Natural killer cell (primary cell): ENCODE measurements at regions not wholly inside any gene's neighbourhood (a gene's known extent, or its start where the extent isn't known, plus 50 kb on each side); places are given as distances from the start of the nearest gene placed in this dataset.

Source experiments
- ATAC-seq, 3 donors: fragments of 150-1000 bp in 2 of 3; fragments of 200-7000 bp in 1 of 3; cut with Tn5 transposase; 1 replicate in 1 of 3; 2 replicates in 2 of 3; pipeline ENCODE4 v1.10.0; 2021; ENCODE audit warnings: mild to moderate bottlenecking in 2 of 3, moderate library complexity in 2 of 3
- DNase-seq, 2 donors: peaks; one replicate each; pipeline versions ENCODE4 v3.0.0 to v3.0.0-alpha.2; 2013 to 2021; ENCODE audit warnings: mixed read lengths in 1 of 2
- H3K27ac ChIP-seq: one replicate; pipeline ENCODE4 v1.5.1; 2013; ENCODE audit warnings: mild to moderate bottlenecking, low read length
- H3K27me3 ChIP-seq: one replicate; pipeline ENCODE4 v1.6.1; 2013; ENCODE audit warnings: low read length; ENCODE audit not compliant: control insufficient read depth, insufficient read depth
- H3K36me3 ChIP-seq: one replicate; pipeline ENCODE4 v1.6.1; 2013; ENCODE audit warnings: low read length; ENCODE audit not compliant: control insufficient read depth, insufficient read depth
- H3K4me1 ChIP-seq: one replicate; pipeline ENCODE4 v1.6.1; 2013; ENCODE audit warnings: low read length; ENCODE audit not compliant: control insufficient read depth, insufficient read depth
- H3K4me3 ChIP-seq: one replicate; pipeline ENCODE4 v1.5.1; 2013; ENCODE audit warnings: low read length
- H3K9me3 ChIP-seq: one replicate; pipeline ENCODE4 v1.6.1; 2013; ENCODE audit warnings: low read length; ENCODE audit not compliant: control insufficient read depth, insufficient read depth
- H3K27ac Mint-ChIP-seq, 2 donors: one replicate each; pipeline ENCODE4 v1.8.0; 2022; ENCODE audit warnings: mild to moderate bottlenecking in 2 of 2, mixed read lengths in 2 of 2, moderate library complexity in 1 of 2
- H3K27me3 Mint-ChIP-seq, 2 donors: one replicate each; pipeline ENCODE4 v1.8.0; 2022; ENCODE audit warnings: low read depth in 2 of 2, mixed read lengths in 2 of 2
- H3K36me3 Mint-ChIP-seq: one replicate; pipeline ENCODE4 v1.8.0; 2022; ENCODE audit warnings: mixed read lengths
- H3K4me1 Mint-ChIP-seq, 2 donors: one replicate each; pipeline ENCODE4 v1.8.0; 2022; ENCODE audit warnings: mixed read lengths in 2 of 2
- H3K4me3 Mint-ChIP-seq: one replicate; pipeline ENCODE4 v1.8.0; 2022; ENCODE audit warnings: mild to moderate bottlenecking, moderate library complexity, mixed read lengths
- H3K9me3 Mint-ChIP-seq, 2 donors: one replicate each; pipeline ENCODE4 v1.8.0; 2022; ENCODE audit warnings: mixed read lengths in 2 of 2
- CTCF ChIP-seq: fragments of 200-600 bp; IDR thresholded peaks from one replicate; pipeline ENCODE4 v1.8.0; 2022; ENCODE audit warnings: antibody characterized with exemption
- WGBS: methylation state at CpG from one replicate; pipeline ENCODE4 v1.1.7; 2013; ENCODE audit warnings: missing lambda C conversion rate; ENCODE audit not compliant: insufficient coverage; 5-methylcytosine and 5-hydroxymethylcytosine counted together
- intact Hi-C: fragments of 100-400 bp; cut with micrococcal nuclease; formaldehyde crosslinking; loops from one replicate; pipeline ENCODE4 v1.14.2; 2022

DNA sequence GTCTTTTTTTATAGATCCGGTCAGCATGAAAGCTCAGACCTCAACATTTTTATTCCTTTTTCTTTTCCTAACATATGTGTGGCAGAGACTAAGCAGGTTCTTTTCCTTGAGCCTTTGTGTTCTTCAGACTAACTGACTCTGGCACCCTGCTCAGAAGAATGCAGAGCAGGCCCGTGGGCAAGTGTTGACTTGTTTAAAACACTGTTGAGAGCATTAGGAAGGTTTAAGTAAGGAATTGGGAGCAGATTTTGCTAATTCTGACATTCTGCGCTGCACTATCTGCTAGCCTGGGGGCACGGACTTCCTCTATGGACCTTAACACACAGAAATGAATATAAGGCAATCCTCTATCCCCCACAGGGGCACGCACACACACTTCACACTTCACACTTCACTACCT lies 182.5 kb upstream of the PIK3R1 start:
- Mint-ChIP-seq H3K27me3 (peaks cover 5 to 8% of the 10 kb centered on the region in 2 donors), H3K9me3 (no peaks in the 10 kb centered on the region), H3K27ac (no peak overlapping the region), H3K4me1 (peaks cover 0 to 6% of the 10 kb centered on the region in 2 donors), H3K4me3 (no peak overlapping the region), H3K36me3 (no peaks in the 10 kb centered on the region)
- DNase-seq, result no peak
- intact Hi-C loops, result no loop called here
- Histone ChIP-seq H3K9me3 (no peaks in the 10 kb centered on the region), H3K4me1 (no peaks in the 10 kb centered on the region), H3K4me3 (no peak overlapping the region), H3K36me3 (no peaks in the 10 kb centered on the region), H3K27me3 (peaks cover 5% of the 10 kb centered on the region), H3K27ac (no peak overlapping the region)
- WGBS, result 92% methylated on average over 4 of the region's 5 CpGs
- peak in 1 of 3 donors; percentile 24 for ATAC-seq
- no peak for TF ChIP-seq CTCF

DNA sequence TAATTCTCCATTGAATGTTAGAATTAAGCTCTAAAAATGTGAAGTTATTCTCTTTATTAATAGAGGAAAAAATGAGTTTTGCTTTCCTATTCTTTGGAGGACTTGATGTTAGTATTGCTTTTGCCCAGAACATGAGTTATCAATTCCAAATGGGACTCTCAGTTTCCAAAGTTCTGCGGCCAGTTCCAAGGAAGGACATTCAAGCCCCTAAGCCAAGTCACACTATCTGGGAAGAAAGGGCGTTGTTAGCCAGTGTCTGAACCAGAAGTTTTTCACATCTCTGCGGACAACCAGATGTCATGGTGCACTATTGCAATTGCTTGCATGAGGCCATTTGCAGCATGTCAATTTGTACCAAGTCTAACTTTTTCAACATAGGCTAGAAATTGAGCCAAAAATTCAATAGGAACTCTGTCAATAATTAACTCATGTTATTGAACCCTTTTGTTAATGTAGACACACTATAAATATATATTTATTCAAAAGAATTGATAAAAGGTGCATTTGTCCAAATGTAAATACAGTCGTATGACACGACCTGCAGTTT lies 183.3 kb upstream of the PIK3R1 start:
- Histone ChIP-seq H3K36me3 (no peaks in the 10 kb centered on the region), H3K9me3 (no peaks in the 10 kb centered on the region), H3K4me3 (no peak overlapping the region), H3K27me3 (peaks cover 5% of the 10 kb centered on the region), H3K4me1 (no peaks in the 10 kb centered on the region), H3K27ac (no peak overlapping the region)
- no peak for ATAC-seq
- Mint-ChIP-seq H3K27me3 (peaks cover 5 to 8% of the 10 kb centered on the region in 2 donors), H3K9me3 (no peaks in the 10 kb centered on the region), H3K27ac (no peak overlapping the region), H3K4me3 (no peak overlapping the region), H3K36me3 (no peaks in the 10 kb centered on the region), H3K4me1 (no peaks in the 10 kb centered on the region)
- no peak for TF ChIP-seq CTCF
- no peak for DNase-seq
- 100% methylated on average over 3 of the region's 5 CpGs for WGBS
- intact Hi-C loops, result no loop called here

DNA sequence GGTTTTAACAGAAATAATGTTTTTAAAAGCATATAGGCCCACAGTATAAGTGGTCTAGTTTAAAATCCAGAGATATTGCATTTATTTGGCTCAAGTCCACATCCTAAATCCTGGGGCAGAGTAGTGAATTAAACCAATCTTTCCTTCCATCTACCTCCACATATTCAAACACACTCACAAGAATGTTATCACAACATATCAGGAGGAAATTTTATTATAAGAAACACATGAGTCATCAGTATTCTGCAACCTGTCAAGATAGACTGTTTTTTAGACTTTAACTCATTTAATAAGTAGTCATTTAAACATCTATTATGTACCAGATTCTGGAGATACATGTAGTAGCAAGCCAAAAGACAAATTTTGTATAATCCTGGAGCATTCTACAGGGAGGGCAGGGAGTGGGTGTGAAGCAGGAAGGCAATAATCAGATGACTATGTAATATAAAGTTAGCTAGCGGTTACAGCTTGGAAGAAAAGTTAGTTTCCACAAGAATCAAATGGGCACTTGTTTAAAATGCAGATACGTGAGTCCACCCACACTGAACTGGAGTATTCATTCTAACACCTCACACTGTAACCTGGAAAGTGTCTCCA lies 187.3 kb upstream of the PIK3R1 start:
- WGBS, result 100% methylated on average over 2 of the region's 2 CpGs

More for the DNA sequence above, 187.3 kb upstream of the PIK3R1 start:
- Mint-ChIP-seq H3K27ac (no peak overlapping the region), H3K27me3 (peaks cover 0 to 3% of the 10 kb centered on the region in 2 donors), H3K4me1 (no peaks in the 10 kb centered on the region), H3K36me3 (no peaks in the 10 kb centered on the region), H3K4me3 (no peak overlapping the region), H3K9me3 (no peaks in the 10 kb centered on the region)
- Histone ChIP-seq H3K36me3 (no peaks in the 10 kb centered on the region), H3K4me1 (no peaks in the 10 kb centered on the region), H3K4me3 (no peak overlapping the region), H3K27ac (no peak overlapping the region), H3K9me3 (no peaks in the 10 kb centered on the region), H3K27me3 (no peaks in the 10 kb centered on the region)
- intact Hi-C loops, result no loop called here
- no peak for TF ChIP-seq CTCF
- no peak for ATAC-seq
- no peak for DNase-seq
